GM23248 (cell line): ENCODE measurements at regions not wholly inside any gene's neighbourhood (a gene's known extent, or its start where the extent isn't known, plus 50 kb on each side); places are given as distances from the start of the nearest gene placed in this dataset.

ENCODE experiments used
- EZH2 ChIP-seq: fragments of 200-600 bp; sonication (generic); IDR thresholded peaks from 2 replicates; pipeline ENCODE4 v1.6.1; 2018; ENCODE audit warnings: antibody characterized with exemption, mild to moderate bottlenecking; ENCODE audit not compliant: insufficient read depth, poor library complexity, severe bottlenecking
- EZH2phosphoT487 ChIP-seq: fragments of 200-600 bp; sonication (generic); IDR thresholded peaks from 2 replicates; pipeline ENCODE4 v1.6.1; 2018; ENCODE audit warnings: antibody characterized with exemption, moderate library complexity, mild to moderate bottlenecking, low read depth; ENCODE audit not compliant: insufficient read depth

- TF ChIP-seq EZH2phosphoT487 (no peak), EZH2 (no peak)
Measured at GRCh38 chr15:66896611-66897010, 168.8 kb upstream of the SMAD3 start.
